ENCODE measurements at regions not wholly inside any gene's neighbourhood (a gene's known extent, or its start where the extent isn't known, plus 50 kb on each side); places are given as distances from the start of the nearest gene placed in this dataset.

- TF ChIP-seq CTCF (conservative IDR thresholded peaks at IDR 0.05; ENCODE audit: low read depth in 2 of 2) (no peak), CREB1 (CRISPR knock-in tag; IDR thresholded peaks at IDR 0.05; ENCODE audit: low read depth) (no peak)
These were observed 52.6 kb downstream of the OLIG1 start (continued) for GRCh38 chr21:33122507-33122906.

GRCh38 chr21:33123374-33124123 is 53.6 kb downstream of the OLIG1 start:
- no peaks in the 10 kb centered on the region for H3K36me3 Mint-ChIP-seq (ENCODE audit: low read depth)
- DNase-seq (ENCODE audit: low spot score) (no peak), ATAC-seq (no peak)
- peaks cover 4% of the 10 kb centered on the region for H3K27me3 Mint-ChIP-seq (ENCODE audit: insufficient read depth, low read depth, poor library complexity)
- H3K4me3 ChIP-seq: no peak overlapping the region
- no peaks in the 10 kb centered on the region for H4K20me1 ChIP-seq (replicated peaks; ENCODE audit: insufficient read depth)
- H3K79me2 ChIP-seq (replicated peaks; ENCODE audit: insufficient read depth): no peaks in the 10 kb centered on the region
- H3K4me2 ChIP-seq: no peak overlapping the region
- TF ChIP-seq EZH2phosphoT487 (IDR thresholded peaks at IDR 0.05; ENCODE audit: unreplicated experiment) (no peak), NANOG (IDR thresholded peaks at IDR 0.05; ENCODE audit: borderline replicate concordance) (no peak)
- no peak overlapping the region for H3K27ac ChIP-seq (ENCODE audit: low read depth)
- peaks cover 17% of the 10 kb centered on the region; the same call in 1 of the 2 replicates for H3K27me3 ChIP-seq (ENCODE audit: insufficient read depth)
- H3K27ac Mint-ChIP-seq: no peak overlapping the region
- H3K36me3 ChIP-seq (ENCODE audit: insufficient read depth): no peaks in the 10 kb centered on the region
- no peak overlapping the region for H3K4me3 Mint-ChIP-seq
- H2AFZ ChIP-seq: no peak overlapping the region
- peaks cover 42% of the 10 kb centered on the region for H3K4me1 Mint-ChIP-seq
- H3K9me2 ChIP-seq (ENCODE audit: insufficient read depth): no peaks in the 10 kb centered on the region
- H3K4me1 ChIP-seq (ENCODE audit: insufficient read depth): peaks cover 30% of the 10 kb centered on the region
- 0 out of 2 replicates have a peak, but pooled peaks cover 2% of the 10 kb centered on the region for H3F3A ChIP-seq (replicated peaks; ENCODE audit: low read depth)
- H3K9me3 Mint-ChIP-seq: no peaks in the 10 kb centered on the region

- H3K9me3 Mint-ChIP-seq: no peaks in the 10 kb centered on the region
- Histone ChIP-seq H3K27me3 (ENCODE audit: insufficient read depth) (peaks cover 17% of the 10 kb centered on the region; the same call in 1 of the 2 replicates), H2AFZ (no peak overlapping the region), H4K20me1 (replicated peaks; ENCODE audit: insufficient read depth) (no peaks in the 10 kb centered on the region), H3K9me2 (ENCODE audit: insufficient read depth) (no peaks in the 10 kb centered on the region), H3K36me3 (ENCODE audit: insufficient read depth) (no peaks in the 10 kb centered on the region), H3K79me2 (replicated peaks; ENCODE audit: insufficient read depth) (no peaks in the 10 kb centered on the region), H3F3A (replicated peaks; ENCODE audit: low read depth) (0 out of 2 replicates have a peak, but pooled peaks cover 2% of the 10 kb centered on the region), H3K4me2 (no peak overlapping the region), H3K4me1 (ENCODE audit: insufficient read depth) (peaks cover 32% of the 10 kb centered on the region), H3K4me3 (no peak overlapping the region), H3K27ac (ENCODE audit: low read depth) (no peak overlapping the region)
- peaks cover 43% of the 10 kb centered on the region for H3K4me1 Mint-ChIP-seq
- peaks cover 4% of the 10 kb centered on the region for H3K27me3 Mint-ChIP-seq (ENCODE audit: insufficient read depth, low read depth, poor library complexity)
- DNase-seq (ENCODE audit: low spot score) (no peak), ATAC-seq (no peak)
- H3K36me3 Mint-ChIP-seq (ENCODE audit: low read depth): no peaks in the 10 kb centered on the region
- no peak overlapping the region for H3K4me3 Mint-ChIP-seq
- no peak overlapping the region for H3K27ac Mint-ChIP-seq
- no peak for TF ChIP-seq ZNF462 (CRISPR knock-in tag; IDR thresholded peaks at IDR 0.05)
- TF ChIP-seq EZH2 (IDR thresholded peaks at IDR 0.05; ENCODE audit: low read depth, unreplicated experiment): no peak
- TF ChIP-seq CREB1 (CRISPR knock-in tag; IDR thresholded peaks at IDR 0.05; ENCODE audit: low read depth): no peak
- TF ChIP-seq ZNF331 (CRISPR knock-in tag; IDR thresholded peaks at IDR 0.05; ENCODE audit: low read depth): no peak
These were observed 54.9 kb downstream of the OLIG1 start for GRCh38 chr21:33124889-33125288.
